CD8-positive, alpha-beta memory T cell (primary cell): ENCODE measurements at regions not wholly inside any gene's neighbourhood (a gene's known extent, or its start where the extent isn't known, plus 50 kb on each side); places are given as distances from the start of the nearest gene placed in this dataset.
A peak's percentile ranks its signal among the peaks of the same experiment; 100 is the strongest.

Experiments
- CTCF ChIA-PET: fragments of 350-600 bp; sonication (Branson Sonifier 250); formaldehyde crosslinking; loops from one replicate; lab custom pipeline; 2021; ENCODE audit warnings: antibody characterized with exemption; lab: Charles Lee
- POLR2A ChIA-PET: fragments of 350-600 bp; sonication (Branson Sonifier 250); formaldehyde crosslinking; loops from one replicate; lab custom pipeline; 2021; ENCODE audit warnings: antibody characterized with exemption; lab: Charles Lee
- DNase-seq, 5 donors: peaks; one replicate each; pipeline versions ENCODE4 v3.0.0 to v3.0.0-alpha.2; 2020 to 2022; ENCODE audit warnings: mixed read lengths in 1 of 5
- H3K27ac ChIP-seq: one replicate; pipeline ENCODE4 v1.7.0; 2013; ENCODE audit warnings: low read depth, mild to moderate bottlenecking, low read length, moderate library complexity
- H3K27me3 ChIP-seq: 2 replicates; pipeline ENCODE4 v1.7.0; 2013; ENCODE audit warnings: low read length, mild to moderate bottlenecking; ENCODE audit not compliant: insufficient read depth, poor library complexity, severe bottlenecking
- H3K36me3 ChIP-seq: 2 replicates; pipeline ENCODE4 v1.7.0; 2013; ENCODE audit warnings: mild to moderate bottlenecking, low read length, moderate library complexity; ENCODE audit not compliant: insufficient read depth
- H3K4me1 ChIP-seq: 2 replicates; pipeline ENCODE4 v1.7.0; 2013; ENCODE audit warnings: mild to moderate bottlenecking, low read length, moderate library complexity; ENCODE audit not compliant: insufficient read depth
- H3K4me3 ChIP-seq: 2 replicates; pipeline ENCODE4 v1.7.0; 2013; ENCODE audit warnings: mild to moderate bottlenecking, low read length
- H3K9me3 ChIP-seq: 2 replicates; pipeline ENCODE4 v1.7.0; 2013; ENCODE audit warnings: mild to moderate bottlenecking, low read length
- H3K27ac Mint-ChIP-seq, 8 donors: one replicate each; pipeline ENCODE4 v1.8.0; 2020 to 2021; ENCODE audit warnings: mixed read lengths in 8 of 8, mild to moderate bottlenecking in 6 of 8, inconsistent platforms in 3 of 8, moderate library complexity in 3 of 8
- H3K27me3 Mint-ChIP-seq, 2 donors: one replicate each; pipeline ENCODE4 v1.8.0; 2020 to 2021; ENCODE audit warnings: mixed read lengths in 2 of 2, mild to moderate bottlenecking in 1 of 2, moderate library complexity in 1 of 2
- H3K36me3 Mint-ChIP-seq, 3 donors: one replicate each; pipeline ENCODE4 v1.8.0; 2020 to 2021; ENCODE audit warnings: mixed read lengths in 3 of 3, inconsistent platforms in 1 of 3, mild to moderate bottlenecking in 1 of 3
- H3K4me1 Mint-ChIP-seq, 3 donors: one replicate each; pipeline ENCODE4 v1.8.0; 2020 to 2021; ENCODE audit warnings: mixed read lengths in 3 of 3, inconsistent platforms in 1 of 3, mild to moderate bottlenecking in 1 of 3
- H3K4me3 Mint-ChIP-seq, 7 donors: one replicate each; pipeline ENCODE4 v1.8.0; 2020 to 2021; ENCODE audit warnings: mixed read lengths in 7 of 7, mild to moderate bottlenecking in 6 of 7, moderate library complexity in 4 of 7, inconsistent platforms in 2 of 7
- H3K9me3 Mint-ChIP-seq, 5 donors: one replicate each; pipeline ENCODE4 v1.8.0; 2020 to 2022; ENCODE audit warnings: mixed read lengths in 5 of 5, mild to moderate bottlenecking in 3 of 5, moderate library complexity in 2 of 5, inconsistent platforms in 1 of 5

DNA sequence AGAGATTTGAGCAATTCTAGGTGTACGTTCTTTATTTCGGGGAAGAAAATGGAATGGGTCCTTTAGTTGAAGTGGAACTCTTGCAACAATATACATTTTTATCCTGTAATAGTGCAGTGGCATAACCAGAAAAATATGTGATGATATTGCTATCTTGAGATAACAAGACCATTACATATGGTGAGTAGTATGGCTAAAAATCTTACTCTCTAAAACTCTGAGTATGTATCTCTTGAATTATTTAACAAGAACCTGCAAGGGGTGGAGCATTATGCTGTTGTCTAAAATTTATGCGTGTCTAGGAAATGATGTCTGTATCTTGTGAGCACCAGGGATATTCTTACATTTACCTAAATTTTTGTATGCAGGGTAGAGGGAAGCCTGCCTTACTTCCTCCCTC lies 68.4 kb upstream of the SLC4A10 start:
- POLR2A ChIA-PET = no interaction called here
- Histone ChIP-seq H3K27me3 (no peaks in the 10 kb centered on the region), H3K9me3 (no peaks in the 10 kb centered on the region), H3K36me3 (no peaks in the 10 kb centered on the region), H3K4me3 (no peak overlapping the region), H3K27ac (no peak overlapping the region), H3K4me1 (no peaks in the 10 kb centered on the region)
- H3K36me3 Mint-ChIP-seq = peaks cover 0 to 8% (median 4%) of the 10 kb centered on the region in 3 donors
- H3K27me3 Mint-ChIP-seq = peaks cover 1 to 8% of the 10 kb centered on the region in 2 donors
- DNase-seq = no peak
- no peak overlapping the region for H3K4me3 Mint-ChIP-seq
- H3K4me1 Mint-ChIP-seq = no peaks in the 10 kb centered on the region
- CTCF ChIA-PET = no interaction called here
- no peak overlapping the region for H3K27ac Mint-ChIP-seq
- peaks cover 0 to 8% (median 3%) of the 10 kb centered on the region in 5 donors for H3K9me3 Mint-ChIP-seq

DNA sequence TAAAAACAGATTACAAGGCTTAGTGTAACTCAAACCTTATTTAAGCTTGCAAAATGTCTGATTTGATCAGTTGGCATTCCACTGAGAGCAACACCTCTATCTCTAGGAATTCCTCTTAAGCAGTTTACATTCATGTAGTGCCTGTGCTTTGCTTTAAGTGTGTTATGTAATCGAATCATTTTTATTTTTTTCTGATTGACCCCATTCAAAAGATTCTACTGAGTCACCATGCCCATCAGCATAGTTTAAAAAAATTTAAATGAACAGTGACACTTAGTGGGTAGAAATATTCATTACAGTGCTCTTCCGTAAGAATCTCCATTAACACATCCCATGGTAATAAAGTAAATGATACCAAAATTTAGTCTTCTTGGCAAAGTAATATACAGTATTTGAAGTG lies 67.8 kb upstream of the SLC4A10 start:
- Histone ChIP-seq H3K4me3 (no peak overlapping the region), H3K4me1 (no peaks in the 10 kb centered on the region), H3K27ac (no peak overlapping the region), H3K9me3 (no peaks in the 10 kb centered on the region), H3K27me3 (no peaks in the 10 kb centered on the region), H3K36me3 (no peaks in the 10 kb centered on the region)
- H3K9me3 Mint-ChIP-seq = peaks cover 0 to 10% (median 5%) of the 10 kb centered on the region in 5 donors
- ChIA-PET CTCF (no interaction called here), POLR2A (no interaction called here)
- no peaks in the 10 kb centered on the region for H3K4me1 Mint-ChIP-seq
- H3K27me3 Mint-ChIP-seq = peaks cover 4 to 9% of the 10 kb centered on the region in 2 donors
- no peak for DNase-seq
- peaks cover 0 to 12% (median 4%) of the 10 kb centered on the region in 3 donors for H3K36me3 Mint-ChIP-seq
- H3K4me3 Mint-ChIP-seq = no peak overlapping the region
- H3K27ac Mint-ChIP-seq = no peak overlapping the region

DNA sequence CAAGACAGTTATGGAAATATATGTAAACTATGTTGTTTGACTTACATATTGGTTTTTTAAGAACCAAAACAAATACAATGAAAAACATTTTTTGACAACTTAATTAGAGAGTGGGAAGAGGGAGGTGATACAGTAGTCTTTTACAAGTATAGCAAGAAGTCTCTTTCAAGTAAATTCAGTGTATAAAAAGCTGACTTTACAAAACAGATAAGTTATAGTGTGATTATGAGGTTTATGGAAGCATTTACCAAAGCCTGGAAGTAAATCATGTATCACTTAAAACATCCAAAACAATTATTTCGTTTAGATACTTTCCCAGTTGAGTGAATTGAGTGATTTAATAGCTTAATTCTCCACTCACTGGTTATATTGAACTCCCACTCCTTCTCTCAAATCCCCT lies 66.7 kb upstream of the SLC4A10 start:
- CTCF ChIA-PET = no interaction called here
- Histone ChIP-seq H3K4me1 (no peaks in the 10 kb centered on the region), H3K27me3 (no peaks in the 10 kb centered on the region), H3K27ac (no peak overlapping the region), H3K36me3 (no peaks in the 10 kb centered on the region), H3K9me3 (no peaks in the 10 kb centered on the region), H3K4me3 (no peak overlapping the region)
- Mint-ChIP-seq H3K4me3 (no peak overlapping the region), H3K36me3 (peaks cover 0 to 18% (median 4%) of the 10 kb centered on the region in 3 donors), H3K4me1 (no peaks in the 10 kb centered on the region), H3K27ac (no peak overlapping the region), H3K27me3 (peaks cover 6 to 13% of the 10 kb centered on the region in 2 donors), H3K9me3 (peaks cover 2 to 17% (median 11%) of the 10 kb centered on the region in 5 donors)
- DNase-seq = no peak
- POLR2A ChIA-PET = no interaction called here

DNA sequence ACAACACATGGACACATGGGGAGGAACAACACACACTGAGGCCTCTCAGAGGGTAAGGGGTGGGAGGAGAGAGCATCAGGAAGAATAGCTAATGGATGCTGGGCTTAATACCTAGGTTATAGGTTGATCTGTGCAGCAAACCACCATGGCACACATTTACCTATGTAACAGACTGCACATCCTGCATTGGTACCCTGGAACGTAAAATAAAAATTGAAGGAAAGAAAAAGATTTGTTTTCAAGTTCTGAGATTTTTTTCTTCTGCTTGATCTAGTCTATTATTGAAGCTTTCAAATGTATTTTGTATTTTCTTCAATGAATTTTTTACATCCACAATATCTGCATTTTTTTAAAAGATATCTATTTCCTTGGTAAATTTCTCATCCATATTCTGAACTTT lies 59.3 kb upstream of the SLC4A10 start:
- Histone ChIP-seq H3K4me3 (no peak overlapping the region), H3K27ac (no peak overlapping the region), H3K9me3 (no peaks in the 10 kb centered on the region), H3K36me3 (no peaks in the 10 kb centered on the region), H3K27me3 (no peaks in the 10 kb centered on the region), H3K4me1 (no peaks in the 10 kb centered on the region)
- no peak for DNase-seq
- Mint-ChIP-seq H3K9me3 (peaks cover 19 to 55% (median 40%) of the 10 kb centered on the region in 5 donors), H3K36me3 (peaks cover 0 to 45% (median 4%) of the 10 kb centered on the region in 3 donors), H3K4me1 (no peaks in the 10 kb centered on the region), H3K4me3 (no peak overlapping the region), H3K27me3 (peaks cover 14% of the 10 kb centered on the region in 2 donors), H3K27ac (no peak overlapping the region)
- POLR2A ChIA-PET = no interaction called here
- CTCF ChIA-PET = no interaction called here

DNA sequence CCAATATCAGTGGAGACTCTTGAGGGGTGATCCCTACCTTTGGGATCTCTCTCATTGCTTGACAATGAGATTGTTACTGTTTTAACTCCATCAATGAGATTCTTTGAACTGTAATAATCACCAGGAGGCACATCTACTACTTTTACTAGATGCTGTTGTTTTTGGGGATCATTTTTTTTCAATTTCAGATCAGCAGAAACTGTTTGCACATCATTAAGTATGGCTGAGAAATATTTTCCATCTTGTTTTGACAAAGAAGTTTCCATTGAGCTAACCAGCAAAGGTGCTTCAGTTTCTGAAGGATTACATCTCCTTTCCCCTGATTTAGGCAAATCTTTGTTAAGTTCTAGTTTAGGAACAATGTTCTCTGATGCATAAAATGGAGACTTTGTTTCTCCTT lies 54.8 kb upstream of the SLC4A10 start:
- Histone ChIP-seq H3K4me1 (no peaks in the 10 kb centered on the region), H3K27ac (no peak overlapping the region), H3K36me3 (no peaks in the 10 kb centered on the region), H3K9me3 (no peaks in the 10 kb centered on the region), H3K4me3 (no peak overlapping the region), H3K27me3 (no peaks in the 10 kb centered on the region)
- peaks cover 0 to 10% of the 10 kb centered on the region in 2 donors for H3K27me3 Mint-ChIP-seq
- H3K36me3 Mint-ChIP-seq = peaks cover 0 to 9% (median 0%) of the 10 kb centered on the region in 3 donors
- H3K4me1 Mint-ChIP-seq = peaks cover 0 to 5% (median 0%) of the 10 kb centered on the region in 3 donors
- H3K9me3 Mint-ChIP-seq = peaks cover 6 to 20% (median 16%) of the 10 kb centered on the region in 5 donors
- ChIA-PET CTCF (no interaction called here), POLR2A (no interaction called here)
- H3K4me3 Mint-ChIP-seq = no peak overlapping the region
- H3K27ac Mint-ChIP-seq = no peak overlapping the region
- DNase-seq = no peak

DNA sequence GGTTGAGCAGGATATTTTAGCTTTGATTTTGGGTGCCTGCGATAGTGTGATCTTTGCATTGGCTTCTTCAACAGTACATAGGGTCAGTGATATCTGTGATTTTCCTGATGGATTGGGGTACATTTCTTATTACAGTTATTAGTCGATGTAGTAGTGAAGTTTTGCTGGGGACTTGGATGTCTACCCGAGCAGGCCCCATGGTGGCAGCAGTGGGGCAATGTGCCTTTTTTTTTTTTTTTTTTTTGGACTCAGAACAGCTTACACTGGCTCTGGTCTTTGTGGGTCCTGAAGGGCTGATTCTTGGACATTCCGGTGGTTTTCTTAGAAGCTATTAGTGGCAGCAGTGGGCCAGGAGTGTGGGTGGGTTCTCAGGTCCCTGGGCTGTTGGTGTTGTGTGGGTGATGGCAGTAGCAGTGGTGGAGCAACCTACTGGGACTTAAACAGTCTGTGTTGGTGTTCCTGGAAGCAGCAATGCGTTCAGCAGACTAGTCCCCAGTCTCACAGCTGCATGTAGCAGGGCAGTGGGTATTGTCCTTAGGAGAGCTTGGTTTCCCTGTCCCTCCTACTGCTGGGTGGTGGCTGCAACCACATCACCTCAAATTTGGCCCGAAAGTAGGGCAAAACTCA lies 53.7 kb upstream of the SLC4A10 start:
- H3K27ac Mint-ChIP-seq = peak overlapping the region in 3 of 8 donors; percentile 61 to 75 (median 62)
- no peaks in the 10 kb centered on the region for H3K27me3 ChIP-seq
- ChIA-PET POLR2A (no interaction called here), CTCF (interaction anchor here (0.9 to 1.5 kb wide), 2 partner anchors 10 to 12 kb away, joined by 3 to 4 read pairs; no protein-coding TSS in a partner anchor)
- H3K27ac ChIP-seq = no peak overlapping the region
- peaks cover 0 to 5% (median 0%) of the 10 kb centered on the region in 3 donors for H3K4me1 Mint-ChIP-seq
- H3K4me3 ChIP-seq = no peak overlapping the region
- H3K36me3 Mint-ChIP-seq = peaks cover 0 to 8% (median 0%) of the 10 kb centered on the region in 3 donors
- no peaks in the 10 kb centered on the region for H3K9me3 ChIP-seq
- H3K4me1 ChIP-seq = no peaks in the 10 kb centered on the region
- no peak for DNase-seq
- peaks cover 0 to 8% of the 10 kb centered on the region in 2 donors for H3K27me3 Mint-ChIP-seq
- no peaks in the 10 kb centered on the region for H3K36me3 ChIP-seq
- peaks cover under 1 to 10% (median 7%) of the 10 kb centered on the region in 5 donors for H3K9me3 Mint-ChIP-seq
- no peak overlapping the region for H3K4me3 Mint-ChIP-seq

DNA sequence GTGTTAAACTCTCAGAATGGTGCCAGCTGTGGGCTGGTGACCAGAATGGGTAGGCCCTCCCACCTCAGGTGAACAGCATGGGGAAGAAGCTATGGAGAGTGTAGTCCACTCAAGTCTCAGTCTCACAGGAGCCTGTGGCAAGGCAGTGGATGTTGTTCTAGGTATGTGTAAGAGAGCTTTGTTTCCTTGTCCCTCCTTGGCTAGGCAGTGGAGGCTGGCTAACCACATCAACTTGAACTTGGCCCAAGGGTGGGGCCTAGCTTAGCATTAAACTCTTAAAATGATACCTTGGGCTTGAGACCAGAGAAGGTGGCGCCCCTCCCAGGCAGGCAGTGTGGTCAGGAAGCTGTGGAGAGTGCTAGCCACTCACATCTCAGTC lies 53.2 kb upstream of the SLC4A10 start:
- Mint-ChIP-seq H3K4me1 (peaks cover 0 to 5% (median 0%) of the 10 kb centered on the region in 3 donors), H3K4me3 (no peak overlapping the region), H3K27ac (peak overlapping the region in 3 of 8 donors; percentile 61 to 75 (median 62)), H3K36me3 (peaks cover 0 to 8% (median 0%) of the 10 kb centered on the region in 3 donors), H3K27me3 (peaks cover 0 to 8% of the 10 kb centered on the region in 2 donors), H3K9me3 (peaks cover 0 to 6% (median 6%) of the 10 kb centered on the region in 5 donors)
- no peak for DNase-seq
- Histone ChIP-seq H3K27me3 (no peaks in the 10 kb centered on the region), H3K36me3 (no peaks in the 10 kb centered on the region), H3K9me3 (no peaks in the 10 kb centered on the region), H3K4me3 (no peak overlapping the region), H3K27ac (no peak overlapping the region), H3K4me1 (no peaks in the 10 kb centered on the region)
- ChIA-PET POLR2A (no interaction called here), CTCF (interaction anchor here (0.9 to 1.5 kb wide), 2 partner anchors 9 to 13 kb away, joined by 3 to 4 read pairs; no protein-coding TSS in a partner anchor)
